Retina (tissue), 1 donor: ENCODE measurements at regions not wholly inside any gene's neighbourhood (a gene's known extent, or its start where the extent isn't known, plus 50 kb on each side); places are given as distances from the start of the nearest gene placed in this dataset.

Experiments
- DNase-seq: peaks from one replicate; pipeline ENCODE4 v3.0.0-alpha.2; 2016

GRCh38 chr10:44859546-44860285 lies 51.4 kb upstream of the TMEM72 start:
- no peak for DNase-seq

- DNase-seq: no peak
Observed at GRCh38 chr10:44860811-44861736, 50.1 kb upstream of the TMEM72 start.
